ENCODE measurements at regions not wholly inside any gene's neighbourhood (a gene's known extent, or its start where the extent isn't known, plus 50 kb on each side); places are given as distances from the start of the nearest gene placed in this dataset.

DNA sequence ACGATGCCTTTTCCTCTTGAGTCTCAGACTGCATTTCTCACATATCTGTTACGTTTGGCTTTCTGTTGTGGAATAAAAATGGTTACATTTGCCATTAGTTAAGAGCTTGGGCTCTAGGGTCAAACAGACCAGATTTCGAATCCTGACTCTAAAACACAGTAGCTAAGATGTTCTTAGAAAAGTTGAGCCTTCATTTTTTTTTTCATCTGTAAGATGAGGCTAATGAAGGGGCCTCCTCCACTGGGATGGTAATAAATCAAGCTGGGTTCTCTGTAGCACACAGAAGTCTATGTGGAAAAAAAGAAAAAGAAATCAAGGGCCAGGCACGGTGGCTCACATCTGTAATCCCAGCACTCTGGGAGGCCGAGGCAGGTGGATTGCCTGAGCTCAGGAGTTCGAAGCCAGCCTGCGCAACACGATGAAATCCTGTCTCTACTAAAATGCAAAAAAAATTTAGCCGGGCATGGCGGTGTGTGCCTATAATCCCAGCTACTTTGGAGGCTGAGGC is 49.9 kb upstream of the CAPRIN1 start:
- no peak overlapping the region for H2AFZ ChIP-seq (ENCODE audit: insufficient read depth, low read depth, low read length, poor library complexity, severe bottlenecking)
- DNase-seq, result no peak
- WGBS (ENCODE audit: insufficient coverage), result 82% methylated on average over 2 of the region's 10 CpGs
- no peaks in the 10 kb centered on the region for H3K4me1 ChIP-seq (ENCODE audit: control insufficient read depth in 1 of 2, insufficient read depth in 2 of 2, low read length in 2 of 2)
- TF ChIP-seq, protein P1, sequence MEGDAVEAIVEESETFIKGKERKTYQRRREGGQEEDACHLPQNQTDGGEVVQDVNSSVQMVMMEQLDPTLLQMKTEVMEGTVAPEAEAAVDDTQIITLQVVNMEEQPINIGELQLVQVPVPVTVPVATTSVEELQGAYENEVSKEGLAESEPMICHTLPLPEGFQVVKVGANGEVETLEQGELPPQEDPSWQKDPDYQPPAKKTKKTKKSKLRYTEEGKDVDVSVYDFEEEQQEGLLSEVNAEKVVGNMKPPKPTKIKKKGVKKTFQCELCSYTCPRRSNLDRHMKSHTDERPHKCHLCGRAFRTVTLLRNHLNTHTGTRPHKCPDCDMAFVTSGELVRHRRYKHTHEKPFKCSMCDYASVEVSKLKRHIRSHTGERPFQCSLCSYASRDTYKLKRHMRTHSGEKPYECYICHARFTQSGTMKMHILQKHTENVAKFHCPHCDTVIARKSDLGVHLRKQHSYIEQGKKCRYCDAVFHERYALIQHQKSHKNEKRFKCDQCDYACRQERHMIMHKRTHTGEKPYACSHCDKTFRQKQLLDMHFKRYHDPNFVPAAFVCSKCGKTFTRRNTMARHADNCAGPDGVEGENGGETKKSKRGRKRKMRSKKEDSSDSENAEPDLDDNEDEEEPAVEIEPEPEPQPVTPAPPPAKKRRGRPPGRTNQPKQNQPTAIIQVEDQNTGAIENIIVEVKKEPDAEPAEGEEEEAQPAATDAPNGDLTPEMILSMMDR (IDR thresholded peaks at IDR 0.05), result no peak
- Mint-ChIP-seq H3K36me3 (no peaks in the 10 kb centered on the region), H3K9me3 (no peaks in the 10 kb centered on the region), H3K27ac (no peak overlapping the region), H3K4me1 (peaks cover 7% of the 10 kb centered on the region), H3K4me3 (no peak overlapping the region), H3K27me3 (ENCODE audit: low read depth in 3 of 3) (peaks cover 8 to 25% (median 9%) of the 10 kb centered on the region in 3 donors)
- H3K9me3 ChIP-seq (replicated peaks in 1 of 2; ENCODE audit: control insufficient read depth in 1 of 2, insufficient read depth in 1 of 2, low read length in 2 of 2), result no peaks in the 10 kb centered on the region
- no peak overlapping the region for H3K27ac ChIP-seq (ENCODE audit: low read depth in 1 of 2, low read length in 2 of 2)
- H3K9ac ChIP-seq (ENCODE audit: insufficient read depth, low read length, poor library complexity, severe bottlenecking), result no peak overlapping the region
- H3K36me3 ChIP-seq (replicated peaks in 1 of 2; ENCODE audit: control insufficient read depth in 1 of 2, insufficient read depth in 2 of 2, low read length in 2 of 2), result no peaks in the 10 kb centered on the region
- H3K4me2 ChIP-seq (replicated peaks; ENCODE audit: extremely low read depth, low read length, poor library complexity, severe bottlenecking), result no peak overlapping the region
- H3K79me2 ChIP-seq (ENCODE audit: insufficient read depth, low read length), result no peaks in the 10 kb centered on the region
- no peaks in the 10 kb centered on the region for H4K20me1 ChIP-seq (ENCODE audit: insufficient read depth, low read length)
- peaks cover 0 to 12% of the 10 kb centered on the region in 2 donors for H3K27me3 ChIP-seq (ENCODE audit: control insufficient read depth in 2 of 2, insufficient read depth in 2 of 2, low read length in 2 of 2)
- no peak overlapping the region for H3K4me3 ChIP-seq (replicated peaks in 1 of 3; ENCODE audit: low read depth in 2 of 3, low read length in 3 of 3)
- intact Hi-C loops (cut with micrococcal nuclease), result no loop called here

DNA sequence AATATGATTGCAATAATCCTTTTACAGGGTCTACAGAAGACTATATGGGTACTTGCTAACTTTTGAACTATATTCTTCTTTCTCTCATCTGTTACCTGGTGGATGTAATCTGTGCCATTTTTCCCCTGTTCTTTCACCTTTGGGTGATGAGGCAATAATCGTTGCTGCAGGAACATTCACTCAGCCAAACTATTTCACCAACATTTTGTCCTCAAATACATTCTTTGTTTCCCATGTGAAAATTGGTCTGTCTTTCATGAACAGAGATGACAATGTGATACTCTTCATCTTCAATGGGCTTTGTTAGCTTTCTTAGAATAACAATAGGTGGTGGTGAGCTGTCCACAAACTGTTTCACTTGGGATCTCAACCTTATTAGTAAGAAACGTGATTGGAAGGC is 52.1 kb upstream of the CAPRIN1 start:
- Histone ChIP-seq H3K27ac (ENCODE audit: low read depth in 1 of 2, low read length in 2 of 2) (no peak overlapping the region), H3K79me2 (ENCODE audit: insufficient read depth, low read length) (no peaks in the 10 kb centered on the region), H3K36me3 (replicated peaks in 1 of 2; ENCODE audit: control insufficient read depth in 1 of 2, insufficient read depth in 2 of 2, low read length in 2 of 2) (no peaks in the 10 kb centered on the region), H3K9me3 (replicated peaks in 1 of 2; ENCODE audit: control insufficient read depth in 1 of 2, insufficient read depth in 1 of 2, low read length in 2 of 2) (no peaks in the 10 kb centered on the region), H3K9ac (ENCODE audit: insufficient read depth, low read length, poor library complexity, severe bottlenecking) (no peak overlapping the region), H3K4me2 (replicated peaks; ENCODE audit: extremely low read depth, low read length, poor library complexity, severe bottlenecking) (no peak overlapping the region), H3K27me3 (ENCODE audit: control insufficient read depth in 2 of 2, insufficient read depth in 2 of 2, low read length in 2 of 2) (peaks cover 0 to 14% of the 10 kb centered on the region in 2 donors), H2AFZ (ENCODE audit: insufficient read depth, low read depth, low read length, poor library complexity, severe bottlenecking) (no peak overlapping the region), H3K4me3 (replicated peaks in 1 of 3; ENCODE audit: low read depth in 2 of 3, low read length in 3 of 3) (no peak overlapping the region), H4K20me1 (ENCODE audit: insufficient read depth, low read length) (no peaks in the 10 kb centered on the region), H3K4me1 (ENCODE audit: control insufficient read depth in 1 of 2, insufficient read depth in 2 of 2, low read length in 2 of 2) (no peaks in the 10 kb centered on the region)
- WGBS (ENCODE audit: insufficient coverage), result 100% methylated on average over 2 of the region's 2 CpGs
- Mint-ChIP-seq H3K27ac (no peak overlapping the region), H3K4me3 (no peak overlapping the region), H3K27me3 (ENCODE audit: low read depth in 3 of 3) (peaks cover 15 to 25% (median 18%) of the 10 kb centered on the region in 3 donors), H3K9me3 (no peaks in the 10 kb centered on the region), H3K36me3 (no peaks in the 10 kb centered on the region), H3K4me1 (peaks cover 8% of the 10 kb centered on the region)
- TF ChIP-seq, protein P1 (IDR thresholded peaks at IDR 0.05), result no peak
- intact Hi-C loops (cut with micrococcal nuclease), result loop anchor here (5.0 to 10.0 kb wide), 3 partner anchors 53 to 365 kb away; partner anchors contain the start of genes ABTB2 (in 1 of the 2) and CAPRIN1 (in 1 of the 2)
- no peak for DNase-seq
